ENCODE measurements at regions not wholly inside any gene's neighbourhood (a gene's known extent, or its start where the extent isn't known, plus 50 kb on each side); places are given as distances from the start of the nearest gene placed in this dataset.

DNA sequence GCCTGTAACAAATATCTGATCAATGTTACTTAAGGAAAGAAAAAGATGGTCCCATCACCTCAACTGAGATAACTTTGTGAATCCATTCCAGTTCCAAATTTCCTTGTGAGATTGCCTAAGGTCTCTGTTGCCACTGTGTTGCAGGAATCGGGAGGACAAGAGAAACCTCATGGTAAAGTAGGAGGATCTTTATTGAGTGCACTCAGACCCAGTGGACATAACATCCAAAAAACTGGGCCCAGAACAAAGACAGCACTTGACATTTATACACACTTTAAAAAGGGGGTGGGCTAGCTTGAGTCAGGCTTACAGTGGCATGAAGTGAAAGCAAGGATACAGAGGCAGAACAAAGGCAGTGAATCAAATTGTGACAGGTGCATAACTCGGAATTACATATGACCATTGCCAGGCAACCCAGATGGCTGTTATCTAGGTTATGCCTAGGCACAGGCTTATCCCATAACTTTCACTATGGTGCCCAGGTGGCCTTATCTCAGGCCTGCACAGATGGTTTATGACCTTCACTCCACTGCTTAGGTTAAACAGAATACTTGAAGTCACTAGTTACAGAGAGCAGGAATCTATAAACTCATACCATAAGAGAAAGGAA is 459.4 kb upstream of the PCDH20 start:
- in situ Hi-C loops (cut with HindIII; ENCODE audit: low sequenced_read_pairs): no loop called here
- TF ChIP-seq, protein P1, sequence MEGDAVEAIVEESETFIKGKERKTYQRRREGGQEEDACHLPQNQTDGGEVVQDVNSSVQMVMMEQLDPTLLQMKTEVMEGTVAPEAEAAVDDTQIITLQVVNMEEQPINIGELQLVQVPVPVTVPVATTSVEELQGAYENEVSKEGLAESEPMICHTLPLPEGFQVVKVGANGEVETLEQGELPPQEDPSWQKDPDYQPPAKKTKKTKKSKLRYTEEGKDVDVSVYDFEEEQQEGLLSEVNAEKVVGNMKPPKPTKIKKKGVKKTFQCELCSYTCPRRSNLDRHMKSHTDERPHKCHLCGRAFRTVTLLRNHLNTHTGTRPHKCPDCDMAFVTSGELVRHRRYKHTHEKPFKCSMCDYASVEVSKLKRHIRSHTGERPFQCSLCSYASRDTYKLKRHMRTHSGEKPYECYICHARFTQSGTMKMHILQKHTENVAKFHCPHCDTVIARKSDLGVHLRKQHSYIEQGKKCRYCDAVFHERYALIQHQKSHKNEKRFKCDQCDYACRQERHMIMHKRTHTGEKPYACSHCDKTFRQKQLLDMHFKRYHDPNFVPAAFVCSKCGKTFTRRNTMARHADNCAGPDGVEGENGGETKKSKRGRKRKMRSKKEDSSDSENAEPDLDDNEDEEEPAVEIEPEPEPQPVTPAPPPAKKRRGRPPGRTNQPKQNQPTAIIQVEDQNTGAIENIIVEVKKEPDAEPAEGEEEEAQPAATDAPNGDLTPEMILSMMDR (IDR thresholded peaks at IDR 0.05; ENCODE audit: low read depth, low read length, missing control alignments): no peak
- no peak for DNase-seq (ENCODE audit: low read depth)
- H3K4me3 ChIP-seq (ENCODE audit: low read depth, low read length): no peak overlapping the region

- in situ Hi-C loops (cut with HindIII; ENCODE audit: low sequenced_read_pairs): no loop called here
- TF ChIP-seq, protein P1 (IDR thresholded peaks at IDR 0.05; ENCODE audit: low read depth, low read length, missing control alignments): no peak
- DNase-seq (ENCODE audit: low read depth): no peak
- no peak overlapping the region for H3K4me3 ChIP-seq (ENCODE audit: low read depth, low read length)
These were observed 458.1 kb upstream of the PCDH20 start for GRCh38 chr13:61873717-61874116.

DNA sequence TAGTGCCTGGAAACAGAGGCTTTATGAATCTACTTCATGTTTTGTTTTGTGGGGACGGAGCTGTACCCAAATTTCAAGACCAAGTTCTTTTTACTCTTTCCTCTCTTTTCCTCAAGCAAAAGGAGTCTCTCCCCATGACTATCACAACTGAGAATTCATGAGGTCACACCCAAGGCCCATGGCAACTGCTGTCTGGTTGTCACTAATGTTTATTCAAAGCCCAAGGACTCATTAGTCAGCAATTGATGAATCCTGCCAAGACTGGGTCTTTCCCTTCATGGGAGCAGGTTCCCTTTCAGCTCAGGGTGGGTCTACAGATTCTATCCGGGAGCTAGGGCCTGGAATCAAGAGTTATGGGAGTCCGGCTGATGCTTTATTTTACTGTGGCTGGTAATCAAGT is 441.5 kb upstream of the PCDH20 start:
- DNase-seq (ENCODE audit: low read depth): no peak
- TF ChIP-seq, protein P1 (IDR thresholded peaks at IDR 0.05; ENCODE audit: low read depth, low read length, missing control alignments): no peak
- in situ Hi-C loops (cut with HindIII; ENCODE audit: low sequenced_read_pairs): no loop called here

DNA sequence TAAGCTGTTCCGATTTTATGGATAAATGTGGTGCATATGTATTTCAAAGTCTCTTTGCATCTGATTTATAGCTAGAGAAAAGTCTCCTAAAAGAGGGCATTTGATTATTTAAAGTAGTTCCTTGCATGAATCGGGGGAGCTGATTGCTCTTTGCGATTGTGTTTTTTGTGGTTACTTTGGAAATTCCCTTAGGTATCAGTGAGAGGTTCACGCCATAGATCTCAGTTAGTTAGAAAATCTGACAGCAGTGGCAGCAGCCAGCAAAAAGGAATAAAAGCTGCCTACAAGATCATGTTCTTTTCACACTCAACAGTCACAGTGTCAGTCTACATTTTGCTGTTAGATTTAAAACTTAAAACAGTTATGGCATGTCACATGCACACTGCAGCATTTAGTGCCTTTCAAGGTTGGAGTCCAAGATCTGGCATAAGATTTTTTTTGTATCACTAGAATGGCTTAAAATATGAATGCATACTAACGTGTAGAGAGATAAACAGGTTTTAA is 436.5 kb upstream of the PCDH20 start:
- TF ChIP-seq, protein P1 (IDR thresholded peaks at IDR 0.05; ENCODE audit: low read depth, low read length, missing control alignments): no peak
- no peak for DNase-seq (ENCODE audit: low read depth)
- in situ Hi-C loops (cut with HindIII; ENCODE audit: low sequenced_read_pairs): no loop called here
- H3K4me3 ChIP-seq (ENCODE audit: low read depth, low read length): no peak overlapping the region

More for the DNA sequence above, 441.5 kb upstream of the PCDH20 start:
- H3K4me3 ChIP-seq (ENCODE audit: low read depth, low read length): no peak overlapping the region

GRCh38 chr13:61850794-61851193 is 435.1 kb upstream of the PCDH20 start:
- H3K4me3 ChIP-seq (ENCODE audit: low read depth, low read length): no peak overlapping the region
- DNase-seq (ENCODE audit: low read depth): no peak
- in situ Hi-C loops (cut with HindIII; ENCODE audit: low sequenced_read_pairs): no loop called here
- TF ChIP-seq, protein P1 (IDR thresholded peaks at IDR 0.05; ENCODE audit: low read depth, low read length, missing control alignments): no peak

DNA sequence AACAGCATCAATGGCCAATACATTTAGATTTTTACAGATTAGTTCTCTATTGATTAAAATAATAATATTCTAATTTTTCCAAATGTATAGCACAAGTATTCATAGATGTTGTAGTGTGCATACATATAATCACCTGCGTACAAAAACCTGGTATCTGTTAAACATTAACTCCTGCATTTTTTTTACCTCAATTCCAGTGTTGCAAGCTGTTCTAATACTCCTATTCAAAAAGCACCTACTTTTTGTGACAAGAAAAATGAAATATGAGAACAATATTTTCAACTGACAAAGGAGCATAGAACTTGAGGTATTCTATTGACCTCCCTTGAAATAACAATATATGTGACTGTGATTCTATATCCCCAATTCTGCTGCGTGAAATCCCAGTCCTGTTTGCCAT is 422.9 kb upstream of the PCDH20 start:
- in situ Hi-C loops (cut with HindIII; ENCODE audit: low sequenced_read_pairs): no loop called here
- H3K4me3 ChIP-seq (ENCODE audit: low read depth, low read length): no peak overlapping the region
- no peak for DNase-seq (ENCODE audit: low read depth)
- TF ChIP-seq, protein P1 (IDR thresholded peaks at IDR 0.05; ENCODE audit: low read depth, low read length, missing control alignments): no peak
